HG03565 (cell line): ENCODE measurements at regions not wholly inside any gene's neighbourhood (a gene's known extent, or its start where the extent isn't known, plus 50 kb on each side); places are given as distances from the start of the nearest gene placed in this dataset.
"Not testable (repeated sequence)": the region's sequence is repeated elsewhere in the genome, so short reads cannot be mapped to it uniquely, and the experiment has no call there.

ENCODE experiments used
- ATAC-seq: cut with Tn5 transposase; IDR thresholded peaks from one replicate; pipeline ENCODE4 v1.9.1; 2021; ENCODE audit warnings: mild to moderate bottlenecking, moderate library complexity; ENCODE audit not compliant: unreplicated experiment

GRCh38 chr9:95788021-95788420, 87.5 kb upstream of the ERCC6L2 start:
- ATAC-seq, result no peak

- no peak for ATAC-seq
These were observed 90.3 kb upstream of the ERCC6L2 start for GRCh38 chr9:95785209-95785608.

DNA sequence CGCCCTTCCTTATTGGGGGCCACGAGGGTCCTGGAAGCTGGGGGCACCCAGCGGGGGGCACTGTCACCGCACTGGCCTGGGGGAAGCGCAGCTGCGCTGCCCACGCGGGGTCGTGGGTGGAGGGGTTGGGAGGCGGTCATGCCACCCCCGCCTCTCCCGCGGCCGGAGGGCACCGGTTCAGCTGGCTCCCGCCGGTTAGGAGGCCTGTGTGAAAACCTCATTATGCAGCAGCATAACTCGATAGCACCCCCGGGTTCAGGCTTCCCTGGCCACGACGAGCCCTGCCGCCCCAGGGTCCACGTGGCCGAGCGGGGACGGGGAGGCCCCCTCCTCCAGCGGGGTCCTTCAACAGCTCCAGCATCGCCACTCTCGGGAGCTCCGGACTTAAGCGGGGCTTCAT, 91.2 kb upstream of the ERCC6L2 start:
- ATAC-seq, result no peak

DNA sequence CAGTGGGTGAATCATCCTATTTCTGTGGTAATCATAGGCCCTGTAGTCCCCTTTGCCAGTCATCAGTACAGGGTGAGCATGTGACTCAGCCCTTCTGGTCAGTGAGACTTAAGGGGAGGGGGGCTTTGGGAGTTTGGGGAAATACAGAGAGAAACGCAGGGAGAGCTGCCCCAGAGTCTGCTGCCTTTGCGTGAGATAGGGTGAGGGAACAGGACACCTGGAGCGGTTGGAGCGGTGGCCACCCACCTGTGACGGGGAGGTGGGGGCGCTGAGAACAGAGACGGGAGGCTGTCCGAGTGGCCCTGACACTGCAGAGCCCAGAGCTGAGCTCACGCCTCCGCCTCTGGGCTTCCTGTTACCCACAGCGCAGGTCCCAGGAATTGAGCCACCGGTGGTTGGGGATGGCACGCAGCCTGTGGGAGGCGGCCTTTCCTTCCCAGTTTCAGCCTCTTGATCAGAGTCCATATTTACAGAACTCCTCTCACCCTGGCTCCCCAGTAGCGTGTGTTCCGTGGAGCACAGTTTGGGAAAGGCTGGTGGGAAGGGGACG, 92.0 kb upstream of the ERCC6L2 start:
- no peak for ATAC-seq

DNA sequence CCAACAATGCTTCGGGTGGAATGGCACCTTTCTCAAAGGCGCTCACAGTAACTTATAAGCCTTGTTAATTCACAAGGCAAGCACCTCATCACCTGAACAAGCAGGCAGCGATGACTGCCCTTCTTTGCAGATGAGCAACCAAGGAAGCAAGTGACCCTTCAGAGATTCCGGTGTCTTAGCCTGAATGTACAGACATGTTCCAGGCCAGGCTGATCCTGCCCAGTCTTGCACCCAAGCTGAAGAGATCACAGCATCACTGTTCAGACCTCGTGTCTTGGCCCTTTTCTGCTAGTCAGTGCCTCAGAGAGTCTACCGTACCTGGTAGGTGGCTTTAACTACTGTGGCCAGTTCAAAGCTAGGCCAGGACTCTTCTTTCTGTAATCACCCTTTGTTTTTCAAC, 94.7 kb upstream of the ERCC6L2 start:
- no peak for ATAC-seq

DNA sequence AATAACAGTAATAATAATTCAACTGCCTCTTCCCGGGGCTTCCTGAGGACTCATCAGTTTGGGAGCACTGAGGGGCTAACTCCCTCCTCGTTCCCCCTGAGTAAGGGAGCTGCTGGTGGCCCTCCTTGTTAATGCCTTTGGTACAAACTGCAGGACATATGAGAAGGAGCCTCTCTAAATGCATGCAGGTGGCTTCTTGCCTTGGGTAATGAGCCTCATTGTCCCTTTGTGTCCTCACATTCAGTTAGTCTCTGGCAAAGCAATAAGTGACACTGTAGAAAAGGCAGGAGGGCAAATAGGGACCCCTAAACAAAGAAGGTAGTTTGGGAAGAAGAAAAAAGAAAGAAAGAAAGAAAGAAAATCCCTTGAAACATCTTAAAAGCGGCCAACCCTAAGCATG, 95.4 kb upstream of the ERCC6L2 start:
- no peak for ATAC-seq

DNA sequence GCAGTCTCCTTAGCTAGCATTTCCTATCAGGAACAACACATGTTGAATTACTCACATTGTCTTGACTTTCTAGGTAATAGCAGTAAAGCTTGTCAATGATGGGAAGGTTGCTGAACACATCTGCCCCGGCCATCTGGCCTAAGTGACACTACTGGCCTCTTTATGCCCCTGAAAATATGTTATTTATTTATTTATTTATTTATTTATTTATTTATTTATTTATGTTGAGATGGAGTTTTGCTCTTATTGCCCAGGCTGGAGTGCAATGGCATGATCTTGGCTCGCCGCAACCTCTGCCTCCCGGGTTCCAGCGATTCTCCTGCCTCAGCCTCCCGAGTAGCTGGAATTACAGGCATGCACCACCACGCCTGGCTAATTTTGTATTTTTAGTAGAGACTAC, 95.9 kb upstream of the ERCC6L2 start:
- ATAC-seq, result not testable (repeated sequence)

- ATAC-seq, result no peak
These were observed 96.5 kb upstream of the ERCC6L2 start for GRCh38 chr9:95778957-95779356.

DNA sequence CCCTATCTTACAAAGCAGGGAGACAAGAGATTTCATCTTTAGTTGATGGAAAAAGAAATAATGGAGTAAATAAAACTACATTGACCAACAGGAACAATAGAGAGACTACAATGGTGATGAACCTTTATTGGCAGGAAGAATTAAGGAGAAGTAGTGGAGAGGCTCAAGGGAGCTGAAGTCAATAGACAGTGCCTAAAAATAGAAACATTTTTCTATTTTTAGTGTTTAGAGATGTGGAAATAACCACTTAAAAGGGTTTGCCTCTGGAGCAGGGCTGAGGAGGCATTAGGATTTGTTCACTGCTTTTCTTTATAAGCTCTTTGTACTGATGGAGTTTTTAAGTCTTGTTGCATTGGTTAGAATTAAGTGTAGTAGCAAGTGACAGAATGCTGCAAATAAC, 98.4 kb upstream of the ERCC6L2 start:
- ATAC-seq, result no peak

DNA sequence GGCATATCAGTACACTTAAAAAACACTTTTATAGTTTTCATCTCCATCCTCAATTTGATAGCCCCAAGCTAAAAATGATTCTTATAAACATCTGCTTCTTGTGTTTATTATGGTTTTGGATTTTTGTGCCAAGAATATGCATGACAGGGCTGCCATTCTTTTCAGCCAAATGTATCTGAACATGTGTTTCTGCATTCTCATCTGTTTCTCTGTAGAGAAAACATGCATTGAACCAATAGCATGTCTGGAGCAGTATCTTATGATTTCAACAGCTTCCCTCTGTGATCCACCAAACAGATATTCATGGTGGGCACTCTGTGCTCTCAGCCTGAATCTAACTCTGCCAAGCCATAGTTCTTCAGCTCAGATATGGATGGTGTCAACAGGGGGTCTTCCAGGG, 99.3 kb upstream of the ERCC6L2 start:
- ATAC-seq, result no peak

- ATAC-seq, result no peak
These were observed 100.3 kb upstream of the ERCC6L2 start for GRCh38 chr9:95775191-95775590.

DNA sequence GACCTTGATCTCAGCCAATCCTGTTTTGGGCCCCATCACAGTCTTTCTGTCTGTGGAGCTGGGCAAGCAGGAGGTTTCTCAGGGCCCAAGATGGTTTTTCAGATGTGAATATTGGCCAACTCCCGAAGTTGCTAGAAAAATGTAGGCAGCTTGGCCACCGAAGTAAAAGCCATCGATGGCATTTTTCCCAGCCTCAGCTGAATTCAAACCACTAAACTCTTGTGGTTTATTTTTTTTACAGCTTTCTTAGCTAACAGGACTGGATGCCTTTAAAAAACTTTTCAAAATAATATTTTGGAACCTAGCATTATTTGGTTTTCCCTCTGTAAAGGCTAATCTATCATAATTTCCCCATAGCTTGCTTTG, 102.5 kb upstream of the ERCC6L2 start:
- no peak for ATAC-seq

- no peak for ATAC-seq
These were observed 103.0 kb upstream of the ERCC6L2 start for GRCh38 chr9:95772320-95773052.

DNA sequence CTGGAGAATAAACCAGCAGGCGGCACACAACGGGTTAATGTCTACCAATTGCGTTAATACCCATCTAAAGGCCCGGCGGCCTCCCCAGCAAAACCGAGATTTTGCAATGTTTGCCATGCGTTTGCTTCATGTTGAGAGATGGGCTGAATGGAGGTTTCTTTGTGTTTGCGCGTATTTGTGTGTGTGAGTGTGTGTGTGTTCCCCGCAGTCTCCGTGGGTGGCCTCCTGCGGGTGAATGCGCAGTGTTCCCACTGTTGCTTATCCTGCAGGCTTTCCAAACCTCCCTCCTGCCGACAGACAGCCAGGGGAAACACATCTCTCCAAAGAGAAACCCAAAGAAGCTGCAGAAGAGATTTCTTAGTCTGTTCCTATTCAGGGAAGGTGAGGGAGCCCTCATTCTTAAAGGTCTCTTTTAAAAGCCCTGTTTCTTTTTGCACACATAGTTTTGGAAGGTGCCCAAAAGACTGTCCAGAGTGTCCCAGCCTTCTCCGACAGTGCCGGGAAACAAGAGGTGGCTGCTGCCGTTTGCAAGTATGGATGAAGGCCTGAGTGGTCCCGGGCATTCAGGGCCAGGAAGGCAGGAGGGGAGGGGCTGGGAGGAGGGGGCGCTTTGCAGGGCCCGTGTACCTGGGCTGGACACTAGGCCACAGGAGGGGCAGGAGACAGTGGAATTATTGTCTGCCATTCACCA, 103.8 kb upstream of the ERCC6L2 start:
- ATAC-seq, result no peak

- ATAC-seq, result no peak
These were observed 104.8 kb upstream of the ERCC6L2 start for GRCh38 chr9:95770653-95771131.

GRCh38 chr9:95769909-95770433, 105.5 kb upstream of the ERCC6L2 start:
- no peak for ATAC-seq

DNA sequence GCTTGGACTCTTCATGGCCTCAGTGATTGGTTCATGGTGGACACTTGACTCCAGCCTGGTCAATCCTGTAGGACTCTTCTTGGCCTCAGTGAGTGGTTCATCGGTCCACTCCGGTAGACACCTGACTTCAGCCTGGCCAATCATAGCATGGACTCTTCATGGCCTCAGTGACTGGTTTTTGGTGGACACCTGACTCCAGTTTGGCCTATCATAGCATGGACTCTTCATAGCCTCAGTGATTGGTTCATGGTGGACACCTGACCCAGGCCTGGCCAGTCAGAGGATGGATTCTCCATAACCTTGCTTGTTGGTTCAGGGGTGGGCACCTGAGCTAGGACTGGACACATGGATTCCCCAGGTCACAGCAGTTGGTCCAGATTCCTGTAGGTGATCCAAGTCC, 106.0 kb upstream of the ERCC6L2 start:
- ATAC-seq, result no peak

DNA sequence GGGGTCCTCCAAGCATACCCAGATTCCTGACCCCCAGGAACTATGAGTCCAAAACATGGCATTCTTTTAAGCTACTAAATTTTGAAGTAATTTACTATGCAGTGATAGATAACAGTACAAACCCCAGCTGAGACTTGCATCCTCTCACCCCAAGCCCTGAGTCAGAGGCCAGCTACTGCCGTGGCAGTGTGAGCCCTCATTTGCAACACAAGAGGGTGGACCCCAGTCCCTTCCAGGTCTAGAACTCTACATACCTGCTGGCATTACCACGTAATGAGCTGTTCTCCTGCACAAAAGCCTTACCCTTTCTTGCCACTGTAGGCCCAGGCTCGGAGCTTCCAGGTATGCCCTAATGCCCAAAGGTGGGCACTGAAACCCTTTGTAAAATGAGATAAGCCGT, 108.6 kb upstream of the ERCC6L2 start:
- ATAC-seq, result no peak

DNA sequence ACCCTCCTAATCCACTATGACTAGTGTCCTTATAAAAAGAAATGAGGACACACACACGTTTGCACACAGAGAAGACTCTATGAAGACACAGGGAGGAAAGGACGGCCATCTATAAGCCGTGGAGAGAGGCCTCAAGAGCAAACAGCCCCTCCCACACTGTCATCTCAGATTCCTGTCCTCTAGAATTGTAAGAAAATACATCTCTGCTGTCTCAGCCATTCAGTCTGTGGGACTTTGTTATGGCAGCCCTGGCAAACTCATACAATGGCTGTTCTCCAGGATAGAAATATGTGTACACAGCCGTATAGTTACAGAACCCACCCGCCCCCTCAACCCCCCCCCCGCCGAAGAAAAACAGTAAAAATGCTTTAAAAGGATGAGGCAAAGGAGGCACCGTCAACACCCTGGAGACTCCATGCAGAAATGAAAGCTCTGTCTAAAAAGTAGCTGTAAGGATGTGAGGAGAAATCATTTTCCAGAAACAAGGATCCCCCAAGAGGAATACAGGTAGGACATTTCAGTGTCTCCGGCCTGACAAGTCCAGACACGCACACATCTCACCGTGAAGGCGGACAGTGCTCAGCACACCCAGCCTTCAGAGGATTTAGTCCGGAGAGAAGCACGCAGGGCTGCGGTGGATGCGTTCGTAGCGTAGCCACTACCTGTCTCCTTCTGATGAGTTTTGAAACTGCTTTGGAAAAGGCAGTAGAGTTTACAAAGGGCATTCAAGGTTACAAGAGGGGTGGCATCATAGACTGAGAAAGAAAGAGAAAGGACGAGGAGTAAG, 110.8 kb upstream of the ERCC6L2 start:
- ATAC-seq, result no peak

- ATAC-seq, result no peak
These were observed 111.5 kb upstream of the ERCC6L2 start for GRCh38 chr9:95763983-95764382.

- ATAC-seq, result no peak
These were observed 112.5 kb upstream of the ERCC6L2 start for GRCh38 chr9:95763006-95763405.
